SK-N-MC (cell line): ENCODE measurements at regions not wholly inside any gene's neighbourhood (a gene's known extent, or its start where the extent isn't known, plus 50 kb on each side); places are given as distances from the start of the nearest gene placed in this dataset.

ENCODE experiments used
- FOXP2 ChIP-seq: optimal IDR thresholded peaks from 2 replicates; pipeline ENCODE3; 2011; ENCODE audit warnings: mild to moderate bottlenecking, moderate library complexity; ENCODE audit not compliant: insufficient read depth; ENCODE audit errors: extremely low read length, control extremely low read depth
- POLR2AphosphoS5 ChIP-seq: IDR thresholded peaks from 2 replicates; pipeline ENCODE4 v1.6.1; 2012; ENCODE audit warnings: mild to moderate bottlenecking, low read depth, low read length, borderline replicate concordance

GRCh38 chr2:142425551-142425950 is 294.7 kb upstream of the LRP1B start:
- TF ChIP-seq POLR2AphosphoS5 (no peak), FOXP2 (no peak)
